ENCODE measurements at regions not wholly inside any gene's neighbourhood (a gene's known extent, or its start where the extent isn't known, plus 50 kb on each side); places are given as distances from the start of the nearest gene placed in this dataset.

- intact Hi-C loops (cut with micrococcal nuclease; ENCODE audit: unreplicated experiment): loop anchor here (1.0 to 10.0 kb wide), 5 partner anchors 160 to 1523 kb away; partner anchors contain the start of gene NR4A2
- ChIA-PET POLR2A (no interaction called here), CTCF (ENCODE audit: low intra/inter-chr PET ratio, low total read pairs) (no interaction called here)
- BruUV-seq (replicated peaks): no TSS peak
- in situ Hi-C loops (cut with HindIII; ENCODE audit: extremely low pct_ligation_motif_present, low pct_unique_long_range_greater_than_20kb): no loop called here
- ATAC-seq: peak; percentile 96
- peak overlapping the region; percentile 37 for H2AFZ ChIP-seq (ENCODE audit: low read length)
- no peaks in the 10 kb centered on the region for H3K79me2 ChIP-seq (ENCODE audit: insufficient read depth, low read length)
- H3K27me3 ChIP-seq (ENCODE audit: control insufficient read depth in 1 of 2, insufficient read depth in 2 of 2, low read length in 2 of 2): peaks cover 0 to 3% of the 10 kb centered on the region in 2 experiments; a peak in 1 of 5 replicates
- no peak overlapping the region for H3K9ac ChIP-seq (ENCODE audit: insufficient read depth, low read depth, low read length)
- no peak overlapping the region for H3K4me3 ChIP-seq (replicated peaks in 1 of 3; ENCODE audit: insufficient read depth in 1 of 3, low read depth in 2 of 3, low read length in 3 of 3)
- no peaks in the 10 kb centered on the region for H3K9me3 ChIP-seq (ENCODE audit: low read length)
- no peaks in the 10 kb centered on the region for H4K20me1 ChIP-seq (ENCODE audit: insufficient read depth, low read length)
- peak; percentile 34 for DNase-seq (ENCODE audit: low spot score)
- peak overlapping the region; percentile 38 for H3K4me2 ChIP-seq (ENCODE audit: low read depth, low read length)
- no peak overlapping the region for H3K27ac ChIP-seq (ENCODE audit: extremely low read length, insufficient read depth, low read length)
- 3% methylated on average over 14 of the region's 14 CpGs for WGBS (ENCODE audit: low lambda C conversion rate)
- peak; percentile 80 for FAIRE-seq
- no peaks in the 10 kb centered on the region for H3K36me3 ChIP-seq (replicated peaks in 1 of 2; ENCODE audit: control insufficient read depth in 1 of 2, insufficient read depth in 2 of 2, low read length in 2 of 2)
- H3K4me1 ChIP-seq (ENCODE audit: insufficient read depth, low read length): 0 out of 2 replicates have a peak, but pooled peaks cover 4% of the 10 kb centered on the region
- TF ChIP-seq FOXP1 (IDR thresholded peaks at IDR 0.05) (no peak), FOXP1 (CRISPR knock-in tag; IDR thresholded peaks at IDR 0.05) (0 out of 2 replicates have a peak, but pooled peaks have one; percentile 2), CTCF (CRISPR knock-in tag; IDR thresholded peaks at IDR 0.05) (peak; percentile 75), ZFYVE20 (CRISPR knock-in tag; IDR thresholded peaks at IDR 0.05; ENCODE audit: borderline replicate concordance, low read depth) (no peak), SMC3 (IDR thresholded peaks at IDR 0.05; ENCODE audit: low read length) (peak; percentile 54; the same call in 1 of the 2 replicates), STAG1 (CRISPR knock-in tag; IDR thresholded peaks at IDR 0.05) (peak; percentile 74), POGK (CRISPR knock-in tag; conservative IDR thresholded peaks at IDR 0.05) (no peak), ZNF317 (CRISPR knock-in tag; IDR thresholded peaks at IDR 0.05) (no peak)
Measured at GRCh38 chr2:156892467-156893281, 364.8 kb upstream of the GALNT5 start.

Measured in HepG2 (cell line).